ENCODE measurements at regions not wholly inside any gene's neighbourhood (a gene's known extent, or its start where the extent isn't known, plus 50 kb on each side); places are given as distances from the start of the nearest gene placed in this dataset.

DNA sequence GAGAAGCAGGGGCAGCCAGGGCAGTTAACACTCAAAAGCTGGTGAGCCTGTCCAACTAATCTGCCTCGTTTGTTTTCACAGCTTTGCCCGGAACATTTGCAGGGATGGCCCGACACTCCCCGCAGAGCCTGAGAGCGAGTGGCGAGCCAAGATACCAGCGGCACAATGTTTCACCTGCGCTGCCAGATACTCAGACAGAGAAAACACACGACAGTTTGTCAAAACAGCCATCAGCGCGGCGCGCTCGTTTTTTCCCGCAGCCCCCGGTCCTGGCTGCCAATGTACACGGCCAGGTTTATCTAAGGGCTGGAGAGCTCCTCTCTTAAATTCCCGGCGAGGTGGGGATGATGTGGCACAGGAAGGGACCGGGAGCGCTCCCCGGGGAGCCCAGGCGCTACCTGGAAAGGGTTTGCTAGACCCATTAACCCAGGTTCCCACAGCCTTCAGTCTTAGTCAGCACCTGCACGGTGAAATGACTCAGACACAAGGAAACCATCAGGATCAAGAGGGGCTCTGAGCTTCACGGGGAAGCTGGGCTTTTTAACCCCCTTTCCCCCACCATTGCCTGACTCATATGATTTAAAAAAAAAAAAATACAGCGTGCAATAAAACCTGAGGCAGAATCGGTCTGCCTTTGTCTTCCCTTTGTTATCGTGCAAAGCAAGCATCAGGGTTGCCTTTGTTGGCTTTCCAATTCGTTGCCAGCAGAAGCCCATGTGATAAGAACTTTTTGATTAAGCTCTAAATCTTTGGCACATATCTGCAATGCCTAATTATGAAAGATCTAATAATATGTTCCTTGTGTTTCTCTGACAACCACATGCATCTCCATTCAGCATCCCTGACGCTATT, 186.2 kb downstream of the EFNB2 start:
- Histone ChIP-seq H3K27me3 (peaks cover 0 to 61% (median 53%) of the 10 kb centered on the region in 7 donors), H3K36me3 (no peaks in the 10 kb centered on the region), H3K4me1 (peaks cover 0 to 11% (median 0%) of the 10 kb centered on the region in 9 donors), H3K9me3 (no peaks in the 10 kb centered on the region), H3K4me3 (peak overlapping the region in 6 of 10 donors; percentile 10 to 42 (median 34)), H3K27ac (no peak overlapping the region)
- DNase-seq, result peak; percentile 11 to 18
- WGBS, 2 donors, result 6 to 7% methylated on average over 30 of the region's 30 CpGs
- ATAC-seq, result peak in 6 of 8 donors; percentile 33 to 61 (median 48)
- intact Hi-C loops (cut with DNase I), result no loop called here
- TF ChIP-seq, protein P1, sequence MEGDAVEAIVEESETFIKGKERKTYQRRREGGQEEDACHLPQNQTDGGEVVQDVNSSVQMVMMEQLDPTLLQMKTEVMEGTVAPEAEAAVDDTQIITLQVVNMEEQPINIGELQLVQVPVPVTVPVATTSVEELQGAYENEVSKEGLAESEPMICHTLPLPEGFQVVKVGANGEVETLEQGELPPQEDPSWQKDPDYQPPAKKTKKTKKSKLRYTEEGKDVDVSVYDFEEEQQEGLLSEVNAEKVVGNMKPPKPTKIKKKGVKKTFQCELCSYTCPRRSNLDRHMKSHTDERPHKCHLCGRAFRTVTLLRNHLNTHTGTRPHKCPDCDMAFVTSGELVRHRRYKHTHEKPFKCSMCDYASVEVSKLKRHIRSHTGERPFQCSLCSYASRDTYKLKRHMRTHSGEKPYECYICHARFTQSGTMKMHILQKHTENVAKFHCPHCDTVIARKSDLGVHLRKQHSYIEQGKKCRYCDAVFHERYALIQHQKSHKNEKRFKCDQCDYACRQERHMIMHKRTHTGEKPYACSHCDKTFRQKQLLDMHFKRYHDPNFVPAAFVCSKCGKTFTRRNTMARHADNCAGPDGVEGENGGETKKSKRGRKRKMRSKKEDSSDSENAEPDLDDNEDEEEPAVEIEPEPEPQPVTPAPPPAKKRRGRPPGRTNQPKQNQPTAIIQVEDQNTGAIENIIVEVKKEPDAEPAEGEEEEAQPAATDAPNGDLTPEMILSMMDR (IDR thresholded peaks at IDR 0.05), result no peak

DNA sequence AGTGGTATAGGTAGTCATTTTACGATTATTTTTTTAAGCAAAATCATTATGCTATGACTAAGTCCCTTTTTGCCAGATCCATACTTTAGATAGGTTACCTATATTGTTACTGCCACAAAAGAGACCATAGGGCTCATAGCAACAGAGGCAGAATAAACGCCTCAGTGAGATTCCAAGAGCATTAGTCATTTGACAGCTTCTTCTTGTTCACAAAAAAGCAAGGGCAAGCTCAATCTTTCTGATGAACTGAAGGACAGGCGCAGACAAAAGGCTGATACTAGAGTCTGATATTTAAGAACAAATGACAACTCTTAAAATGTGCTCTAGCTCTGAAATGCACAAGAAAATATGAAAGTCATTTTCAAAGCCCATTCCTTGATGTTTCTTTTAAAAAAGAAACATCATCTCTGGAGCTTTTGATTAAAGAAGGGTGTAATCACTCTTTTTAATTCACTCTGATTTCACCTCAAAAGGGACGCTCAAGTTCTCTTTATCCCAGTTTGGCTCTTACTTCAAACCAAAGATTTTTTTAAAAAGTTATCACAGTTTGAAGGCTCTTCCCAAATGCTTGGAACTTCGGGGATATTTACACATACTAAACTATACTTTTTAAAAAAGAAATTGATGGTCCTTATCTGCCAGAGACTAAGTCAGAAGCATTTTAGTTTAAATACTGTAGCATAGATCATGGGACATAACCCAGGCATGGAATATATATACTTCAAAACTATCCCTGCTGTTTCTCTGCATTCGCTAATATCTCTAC, 187.2 kb downstream of the EFNB2 start:
- TF ChIP-seq, protein P1 (IDR thresholded peaks at IDR 0.05), result no peak
- DNase-seq, result no peak
- H3K27ac ChIP-seq, result no peak overlapping the region
- intact Hi-C loops (cut with DNase I), result no loop called here
- H3K4me3 ChIP-seq, result no peak overlapping the region
- no peaks in the 10 kb centered on the region for H3K36me3 ChIP-seq
- ATAC-seq, result no peak
- WGBS, 2 donors, result 78 to 80% methylated on average over 6 of the region's 6 CpGs
- peaks cover 0 to 63% (median 53%) of the 10 kb centered on the region in 7 donors for H3K27me3 ChIP-seq
- peaks cover 0 to 11% (median 0%) of the 10 kb centered on the region in 9 donors for H3K4me1 ChIP-seq
- H3K9me3 ChIP-seq, result no peaks in the 10 kb centered on the region

DNA sequence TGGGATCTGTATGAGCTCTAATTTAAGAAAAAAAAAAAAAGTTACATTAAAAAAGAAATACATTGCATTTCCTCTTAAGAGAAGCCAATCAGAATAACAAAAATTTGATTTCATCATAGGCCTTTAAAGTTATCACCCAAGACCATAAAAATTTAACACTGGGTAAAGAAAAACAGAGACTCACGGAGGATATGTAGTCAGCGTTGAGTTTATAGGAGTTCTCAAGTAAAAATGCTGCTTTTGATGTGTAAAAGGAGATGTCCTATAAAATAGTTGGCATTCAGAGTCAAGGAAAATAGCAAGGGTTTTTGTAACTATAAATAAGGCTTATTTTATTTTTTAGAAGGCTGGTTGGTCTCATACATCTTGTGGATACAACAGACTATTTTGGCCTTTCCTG, 191.1 kb downstream of the EFNB2 start:
- Histone ChIP-seq H3K27ac (no peak overlapping the region), H3K4me1 (peaks cover 0 to 8% (median 0%) of the 10 kb centered on the region in 9 donors), H3K4me3 (no peak overlapping the region), H3K9me3 (peaks cover 0 to 19% (median 11%) of the 10 kb centered on the region in 11 donors), H3K27me3 (peaks cover 0 to 46% (median 36%) of the 10 kb centered on the region in 7 donors), H3K36me3 (no peaks in the 10 kb centered on the region)
- intact Hi-C loops (cut with DNase I), result loop anchor here in 1 of 10 donors (5.0 kb wide), 1 partner anchor 1442 kb away; no protein-coding TSS in a partner anchor
- TF ChIP-seq, protein P1 (IDR thresholded peaks at IDR 0.05), result no peak
- no peak for ATAC-seq
- DNase-seq, result no peak
- 94 to 95% methylated on average over 2 of the region's 2 CpGs for WGBS, 2 donors

DNA sequence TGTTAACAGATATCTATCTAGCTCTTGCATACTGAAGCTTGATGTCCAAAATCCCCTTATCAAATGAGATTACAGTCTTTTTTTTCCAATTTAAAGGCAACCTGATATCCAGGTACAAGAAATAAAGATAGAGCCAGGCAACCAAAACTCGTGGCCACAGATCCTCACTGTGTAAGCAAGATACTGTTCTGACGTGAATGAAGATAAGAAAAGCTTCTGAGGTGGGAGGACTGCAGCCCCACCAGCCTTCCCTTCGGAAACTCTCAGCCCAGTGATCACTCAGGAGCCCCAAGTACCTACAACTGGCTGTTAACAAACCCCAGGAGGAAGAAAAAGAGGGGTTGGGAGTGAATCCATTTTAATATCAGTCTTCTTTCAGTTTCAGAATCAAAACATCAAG, 191.6 kb downstream of the EFNB2 start:
- Histone ChIP-seq H3K36me3 (no peaks in the 10 kb centered on the region), H3K9me3 (peaks cover 0 to 21% (median 11%) of the 10 kb centered on the region in 11 donors), H3K27ac (no peak overlapping the region), H3K4me1 (peaks cover 0 to 3% (median 0%) of the 10 kb centered on the region in 9 donors), H3K4me3 (no peak overlapping the region), H3K27me3 (peaks cover 0 to 41% (median 32%) of the 10 kb centered on the region in 7 donors)
- intact Hi-C loops (cut with DNase I), result loop anchor here in 1 of 10 donors (5.0 kb wide), 1 partner anchor 1442 kb away; no protein-coding TSS in a partner anchor
- WGBS, 2 donors, result 47 to 48% methylated on average over 3 of the region's 3 CpGs
- ATAC-seq, result no peak
- DNase-seq, result no peak
- TF ChIP-seq, protein P1 (IDR thresholded peaks at IDR 0.05), result no peak
